GM23338 (cell line): ENCODE measurements at regions not wholly inside any gene's neighbourhood (a gene's known extent, or its start where the extent isn't known, plus 50 kb on each side); places are given as distances from the start of the nearest gene placed in this dataset.

Experiments used
- ATAC-seq: fragments of 200-7000 bp; cut with Tn5 transposase; 3 replicates; pipeline ENCODE4 v1.9.1; 2020
- DNase-seq: peaks from one replicate; pipeline ENCODE4 v3.0.0-alpha.2; 2015; ENCODE audit warnings: low spot score
- H2AFZ ChIP-seq: fragments of 200-600 bp; sonication (generic); 2 replicates; pipeline ENCODE4 v1.8.0; 2016; ENCODE audit warnings: antibody characterized with exemption, mild to moderate bottlenecking, moderate library complexity
- H3F3A ChIP-seq: fragments of 200-600 bp; sonication (generic); replicated peaks from 2 replicates; pipeline ENCODE4 v1.8.0; 2017; ENCODE audit warnings: antibody characterized with exemption, mixed run types, low read depth
- H3K27ac ChIP-seq: fragments of 200-600 bp; sonication (generic); 2 replicates; pipeline ENCODE4 v1.6.1; 2016; ENCODE audit warnings: low read depth
- H3K27me3 ChIP-seq: fragments of 200-600 bp; sonication (generic); 2 replicates; pipeline ENCODE4 v1.8.0; 2016; ENCODE audit warnings: mild to moderate bottlenecking, mixed run types, moderate library complexity; ENCODE audit not compliant: insufficient read depth
- H3K36me3 ChIP-seq: fragments of 200-600 bp; sonication (generic); 2 replicates; pipeline ENCODE4 v1.8.0; 2016; ENCODE audit warnings: mild to moderate bottlenecking; ENCODE audit not compliant: insufficient read depth
- H3K4me1 ChIP-seq: fragments of 200-600 bp; sonication (generic); 2 replicates; pipeline ENCODE4 v1.8.0; 2016; ENCODE audit warnings: mild to moderate bottlenecking, moderate library complexity; ENCODE audit not compliant: insufficient read depth
- H3K4me2 ChIP-seq: fragments of 200-600 bp; sonication (generic); 2 replicates; pipeline ENCODE4 v1.7.1; 2017; ENCODE audit warnings: mixed run types
- H3K4me3 ChIP-seq: fragments of 200-600 bp; sonication (generic); 2 replicates; pipeline ENCODE4 v1.6.1; 2016; ENCODE audit warnings: mixed run types
- H3K79me2 ChIP-seq: fragments of 200-600 bp; sonication (generic); replicated peaks from 2 replicates; pipeline ENCODE4 v1.8.0; 2017; ENCODE audit warnings: mild to moderate bottlenecking; ENCODE audit not compliant: insufficient read depth
- H3K9me2 ChIP-seq: fragments of 200-600 bp; sonication (generic); 2 replicates; pipeline ENCODE4 v1.8.0; 2017; ENCODE audit not compliant: insufficient read depth
- H4K20me1 ChIP-seq: fragments of 200-600 bp; sonication (generic); replicated peaks from 2 replicates; pipeline ENCODE4 v1.8.0; 2017; ENCODE audit warnings: mild to moderate bottlenecking; ENCODE audit not compliant: insufficient read depth
- H3K27ac Mint-ChIP-seq: 2 replicates; pipeline ENCODE4 v1.8.0; 2020; ENCODE audit warnings: inconsistent platforms, mild to moderate bottlenecking, moderate library complexity, mixed read lengths
- H3K27me3 Mint-ChIP-seq: 3 replicates; pipeline ENCODE4 v1.8.0; 2022; ENCODE audit warnings: low read depth, mild to moderate bottlenecking, moderate library complexity, mixed read lengths, inconsistent platforms; ENCODE audit not compliant: insufficient read depth, poor library complexity
- H3K36me3 Mint-ChIP-seq: 3 replicates; pipeline ENCODE4 v1.8.0; 2021; ENCODE audit warnings: low read depth, mild to moderate bottlenecking, inconsistent platforms, moderate library complexity, mixed read lengths
- H3K4me1 Mint-ChIP-seq: 3 replicates; pipeline ENCODE4 v1.8.0; 2020; ENCODE audit warnings: mild to moderate bottlenecking, inconsistent platforms, mixed read lengths
- H3K4me3 Mint-ChIP-seq: 3 replicates; pipeline ENCODE4 v1.8.0; 2021; ENCODE audit warnings: moderate library complexity, mild to moderate bottlenecking, inconsistent platforms, mixed read lengths
- H3K9me3 Mint-ChIP-seq: 3 replicates; pipeline ENCODE4 v1.8.0; 2020; ENCODE audit warnings: moderate library complexity, mild to moderate bottlenecking, inconsistent platforms, mixed read lengths
- CREB1 ChIP-seq: fragments of 250-450 bp; sonication (Bioruptor Pico); IDR thresholded peaks from 2 replicates; pipeline ENCODE4 v1.5.0; 2020; ENCODE audit warnings: low read depth, mild to moderate bottlenecking, moderate library complexity
- CTCF ChIP-seq, 2 experiments: fragments of 200-600 bp in 1 of 2; sonication (generic) in 1 of 2; conservative IDR thresholded peaks; 2 replicates each; pipeline versions ENCODE4 v1.5.1 to v1.6.1; 2016 to 2017; ENCODE audit warnings: antibody characterized with exemption in 2 of 2, low read depth in 2 of 2, mild to moderate bottlenecking in 2 of 2, moderate library complexity in 1 of 2
- ETS1 ChIP-seq: IDR thresholded peaks from 2 replicates; pipeline ENCODE4 v1.6.1; 2016; ENCODE audit warnings: antibody characterized with exemption
- EZH2 ChIP-seq: fragments of 200-600 bp; sonication (generic); IDR thresholded peaks from one replicate; pipeline ENCODE4 v1.8.0; 2017; ENCODE audit warnings: antibody characterized with exemption, mild to moderate bottlenecking, low read depth; ENCODE audit not compliant: unreplicated experiment
- EZH2phosphoT487 ChIP-seq: fragments of 200-600 bp; sonication (generic); IDR thresholded peaks from one replicate; pipeline ENCODE4 v1.8.1; 2018; ENCODE audit warnings: antibody characterized with exemption; ENCODE audit not compliant: unreplicated experiment
- JUNB ChIP-seq: IDR thresholded peaks from one replicate; pipeline ENCODE4 v1.6.1; 2016; ENCODE audit warnings: antibody characterized with exemption; ENCODE audit not compliant: unreplicated experiment
- NANOG ChIP-seq: IDR thresholded peaks from 2 replicates; pipeline ENCODE4 v1.6.1; 2016; ENCODE audit warnings: antibody characterized with exemption, borderline replicate concordance
- REST ChIP-seq: IDR thresholded peaks from one replicate; pipeline ENCODE4 v1.6.1; 2018; ENCODE audit warnings: antibody characterized with exemption; ENCODE audit not compliant: unreplicated experiment
- STAT1 ChIP-seq: IDR thresholded peaks from one replicate; pipeline ENCODE4 v1.6.1; 2016; ENCODE audit warnings: antibody characterized with exemption; ENCODE audit not compliant: unreplicated experiment
- ZNF114 ChIP-seq: fragments of 250-450 bp; sonication (Bioruptor Pico); IDR thresholded peaks from 2 replicates; pipeline ENCODE4 v1.5.0; 2020; ENCODE audit warnings: mild to moderate bottlenecking, moderate library complexity
- ZNF331 ChIP-seq: fragments of 250-450 bp; sonication (Bioruptor Pico); IDR thresholded peaks from 2 replicates; pipeline ENCODE4 v1.5.0; 2020; ENCODE audit warnings: low read depth, mild to moderate bottlenecking, moderate library complexity

- no peak for TF ChIP-seq ETS1
- no peak for TF ChIP-seq JUNB
- no peak for TF ChIP-seq ZNF331 (CRISPR knock-in tag)
- no peak for TF ChIP-seq STAT1
- TF ChIP-seq ZNF114 (CRISPR knock-in tag), result no peak
- TF ChIP-seq CREB1 (CRISPR knock-in tag), result no peak
- TF ChIP-seq REST, result no peak
- TF ChIP-seq EZH2, result no peak
- no peak for TF ChIP-seq CTCF (conservative IDR thresholded peaks at IDR 0.05; ENCODE audit: low read depth in 2 of 2)
Measured at GRCh38 chr4:166197166-166197565, 324.1 kb downstream of the TLL1 start (continued).

GRCh38 chr4:166198041-166198440 lies 325.0 kb downstream of the TLL1 start:
- Histone ChIP-seq H3K27ac (no peak overlapping the region), H3K36me3 (no peaks in the 10 kb centered on the region; the same call in 1 of the 2 replicates), H3K4me1 (no peaks in the 10 kb centered on the region), H4K20me1 (no peaks in the 10 kb centered on the region), H3K79me2 (no peaks in the 10 kb centered on the region), H2AFZ (peak overlapping the region; percentile 89), H3K4me2 (no peak overlapping the region), H3F3A (no peaks in the 10 kb centered on the region), H3K27me3 (no peaks in the 10 kb centered on the region), H3K4me3 (no peak overlapping the region), H3K9me2 (peaks cover 3% of the 10 kb centered on the region)
- Mint-ChIP-seq H3K4me1 (peaks cover 4% of the 10 kb centered on the region; the same call in 1 of the 3 replicates), H3K36me3 (no peaks in the 10 kb centered on the region), H3K27ac (no peak overlapping the region), H3K4me3 (no peak overlapping the region), H3K9me3 (no peaks in the 10 kb centered on the region), H3K27me3 (peaks cover 2% of the 10 kb centered on the region)
- no peak for DNase-seq
- no peak; the same call in 2 of the 3 replicates for ATAC-seq
- no peak for TF ChIP-seq JUNB
- no peak for TF ChIP-seq ZNF114 (CRISPR knock-in tag)
- no peak for TF ChIP-seq ETS1
- TF ChIP-seq EZH2, result no peak
- TF ChIP-seq NANOG, result no peak
- TF ChIP-seq EZH2phosphoT487, result no peak
- no peak for TF ChIP-seq REST
- TF ChIP-seq CTCF (conservative IDR thresholded peaks at IDR 0.05; ENCODE audit: low read depth in 2 of 2), result no peak
